Aorta (tissue), 5 donors: ENCODE measurements at regions not wholly inside any gene's neighbourhood (a gene's known extent, or its start where the extent isn't known, plus 50 kb on each side); places are given as distances from the start of the nearest gene placed in this dataset.
"Not testable (repeated sequence)": the region's sequence is repeated elsewhere in the genome, so short reads cannot be mapped to it uniquely, and the experiment has no call there.

Experiments used
- ATAC-seq: fragments of 200-7000 bp; cut with Tn5 transposase; one replicate; pipeline ENCODE4 v1.9.1; 2022; ENCODE audit warnings: moderate library complexity; ENCODE audit not compliant: low FRiP score
- DNase-seq, 2 donors: peaks; one replicate each; pipeline ENCODE4 v3.0.0-alpha.2; 2020
- H3K27ac ChIP-seq, 2 donors: one replicate each; pipeline ENCODE4 v1.5.1; 2013; ENCODE audit warnings: low read length in 2 of 2, mild to moderate bottlenecking in 2 of 2, moderate library complexity in 2 of 2, control low read depth in 1 of 2, inconsistent platforms in 1 of 2, low read depth in 1 of 2
- H3K27me3 ChIP-seq, 2 donors: one replicate each; pipeline ENCODE4 v1.6.1; 2013; ENCODE audit warnings: control low read depth in 1 of 2, low read length in 1 of 2, mild to moderate bottlenecking in 1 of 2, moderate library complexity in 1 of 2; ENCODE audit not compliant: insufficient read depth in 2 of 2, control insufficient read depth in 1 of 2
- H3K36me3 ChIP-seq, 2 donors: one replicate each; pipeline ENCODE4 v1.6.1; 2013; ENCODE audit warnings: control low read depth in 1 of 2, low read length in 1 of 2, mild to moderate bottlenecking in 1 of 2; ENCODE audit not compliant: insufficient read depth in 2 of 2, control insufficient read depth in 1 of 2
- H3K4me1 ChIP-seq, 2 donors: one replicate each; pipeline ENCODE4 v1.6.1; 2013; ENCODE audit warnings: low read length in 2 of 2, control low read depth in 1 of 2, mild to moderate bottlenecking in 1 of 2, moderate library complexity in 1 of 2; ENCODE audit not compliant: insufficient read depth in 2 of 2, control insufficient read depth in 1 of 2
- H3K4me3 ChIP-seq, 2 donors: one replicate each; pipeline ENCODE4 v1.5.1; 2013; ENCODE audit warnings: low read length in 2 of 2, control low read depth in 1 of 2, mild to moderate bottlenecking in 1 of 2
- H3K9me3 ChIP-seq: one replicate; pipeline ENCODE4 v1.6.1; 2013; ENCODE audit warnings: mild to moderate bottlenecking, low read length; ENCODE audit not compliant: control insufficient read depth
- WGBS, 2 donors: extraction: QIAGEN DNeasy Blood & Tissue Kit; methylation state at CpG; one replicate each; pipeline ENCODE4 v1.1.7; 2013; 5-methylcytosine and 5-hydroxymethylcytosine counted together
- intact Hi-C, 2 donors: fragments of 100-400 bp; cut with DNase I; formaldehyde crosslinking; loops; one replicate each; pipeline versions ENCODE4 v1.14.2 to v1.15.0; 2022
- donor health status: healthy with polysubstance abuse.
- donor health status: Bipolar disorder and iron deficiency.
- donor health status: DM: no; HTN: no; CAD: no.
- donor health status: DM: no; HTN: no; CAD: no.
- donor health status: DM: yes; HTN: yes; CAD: no.

- WGBS, 2 donors: 98 to 100% methylated on average over 1 of the region's 1 CpG
- H3K36me3 ChIP-seq, H3K4me1 ChIP-seq, intact Hi-C loops, H3K4me3 ChIP-seq, H3K9me3 ChIP-seq, H3K27me3 ChIP-seq, H3K27ac ChIP-seq, ATAC-seq, DNase-seq: not testable (repeated sequence)
Measured at GRCh38 chr2:120515066-120515758, 169.3 kb downstream of the INHBB start.

GRCh38 chr2:120515759-120516678, 170.1 kb downstream of the INHBB start:
- Histone ChIP-seq H3K27me3 (no peaks in the 10 kb centered on the region), H3K9me3 (no peaks in the 10 kb centered on the region), H3K4me3 (no peak overlapping the region), H3K36me3 (no peaks in the 10 kb centered on the region), H3K4me1 (no peaks in the 10 kb centered on the region), H3K27ac (no peak overlapping the region)
- intact Hi-C loops: no loop called here
- ATAC-seq (no peak), DNase-seq (peak in 1 of 2 donors; percentile 4)
- 92 to 93% methylated on average over 5 of the region's 5 CpGs for WGBS, 2 donors

GRCh38 chr2:120516679-120517314, 170.9 kb downstream of the INHBB start:
- Histone ChIP-seq H3K27ac (no peak overlapping the region), H3K27me3 (no peaks in the 10 kb centered on the region), H3K36me3 (no peaks in the 10 kb centered on the region), H3K4me1 (no peaks in the 10 kb centered on the region), H3K4me3 (no peak overlapping the region), H3K9me3 (no peaks in the 10 kb centered on the region)
- 48 to 55% methylated on average over 6 of the region's 6 CpGs for WGBS, 2 donors
- ATAC-seq (no peak), DNase-seq (no peak)
- intact Hi-C loops: no loop called here

GRCh38 chr2:120517751-120518469, 172.0 kb downstream of the INHBB start:
- WGBS, 2 donors: 92 to 94% methylated on average over 7 of the region's 7 CpGs
- DNase-seq (no peak), ATAC-seq (no peak)
- no peaks in the 10 kb centered on the region for H3K27me3 ChIP-seq
- H3K36me3 ChIP-seq: no peaks in the 10 kb centered on the region
- no peak overlapping the region for H3K4me3 ChIP-seq
- H3K9me3 ChIP-seq: no peaks in the 10 kb centered on the region
- intact Hi-C loops: no loop called here
- H3K4me1 ChIP-seq: no peaks in the 10 kb centered on the region
- H3K27ac ChIP-seq: no peak overlapping the region

GRCh38 chr2:120518819-120519218, 172.9 kb downstream of the INHBB start:
- ATAC-seq (no peak), DNase-seq (peak in 1 of 2 donors; percentile 50)
- Histone ChIP-seq H3K9me3 (no peaks in the 10 kb centered on the region), H3K4me3 (no peak overlapping the region), H3K27ac (no peak overlapping the region), H3K36me3 (no peaks in the 10 kb centered on the region), H3K27me3 (no peaks in the 10 kb centered on the region), H3K4me1 (no peaks in the 10 kb centered on the region)
- 96 to 99% methylated on average over 5 of the region's 5 CpGs for WGBS, 2 donors
- intact Hi-C loops: no loop called here

- DNase-seq: peak in 1 of 2 donors; percentile 41
- 94 to 96% methylated on average over 6 of the region's 6 CpGs for WGBS, 2 donors
- no peaks in the 10 kb centered on the region for H3K4me1 ChIP-seq
- H3K27ac ChIP-seq: no peak overlapping the region
- H3K9me3 ChIP-seq: no peaks in the 10 kb centered on the region
- intact Hi-C loops: no loop called here
- ATAC-seq: no peak
- no peaks in the 10 kb centered on the region for H3K36me3 ChIP-seq
- no peaks in the 10 kb centered on the region for H3K27me3 ChIP-seq
- H3K4me3 ChIP-seq: no peak overlapping the region
Measured at GRCh38 chr2:120519469-120519868, 173.5 kb downstream of the INHBB start.

GRCh38 chr2:120520454-120520853, 174.5 kb downstream of the INHBB start:
- 95 to 96% methylated on average over 5 of the region's 5 CpGs for WGBS, 2 donors
- H3K27ac ChIP-seq: no peak overlapping the region
- no peak overlapping the region for H3K4me3 ChIP-seq
- H3K27me3 ChIP-seq: no peaks in the 10 kb centered on the region
- ATAC-seq (no peak), DNase-seq (peak in 1 of 2 donors; percentile 5)
- H3K4me1 ChIP-seq: no peaks in the 10 kb centered on the region
- intact Hi-C loops: loop anchor here (5.0 to 10.0 kb wide), 2 partner anchors 173 to 176 kb away; partner anchors contain the start of gene INHBB (in 2 of the 2)
- H3K36me3 ChIP-seq: no peaks in the 10 kb centered on the region
- H3K9me3 ChIP-seq: no peaks in the 10 kb centered on the region
